ENCODE measurements at regions not wholly inside any gene's neighbourhood (a gene's known extent, or its start where the extent isn't known, plus 50 kb on each side); places are given as distances from the start of the nearest gene placed in this dataset.

GRCh38 chr1:34367954-34368353 is 191.2 kb downstream of the C1orf94 start:
- TF ChIP-seq, protein P1, sequence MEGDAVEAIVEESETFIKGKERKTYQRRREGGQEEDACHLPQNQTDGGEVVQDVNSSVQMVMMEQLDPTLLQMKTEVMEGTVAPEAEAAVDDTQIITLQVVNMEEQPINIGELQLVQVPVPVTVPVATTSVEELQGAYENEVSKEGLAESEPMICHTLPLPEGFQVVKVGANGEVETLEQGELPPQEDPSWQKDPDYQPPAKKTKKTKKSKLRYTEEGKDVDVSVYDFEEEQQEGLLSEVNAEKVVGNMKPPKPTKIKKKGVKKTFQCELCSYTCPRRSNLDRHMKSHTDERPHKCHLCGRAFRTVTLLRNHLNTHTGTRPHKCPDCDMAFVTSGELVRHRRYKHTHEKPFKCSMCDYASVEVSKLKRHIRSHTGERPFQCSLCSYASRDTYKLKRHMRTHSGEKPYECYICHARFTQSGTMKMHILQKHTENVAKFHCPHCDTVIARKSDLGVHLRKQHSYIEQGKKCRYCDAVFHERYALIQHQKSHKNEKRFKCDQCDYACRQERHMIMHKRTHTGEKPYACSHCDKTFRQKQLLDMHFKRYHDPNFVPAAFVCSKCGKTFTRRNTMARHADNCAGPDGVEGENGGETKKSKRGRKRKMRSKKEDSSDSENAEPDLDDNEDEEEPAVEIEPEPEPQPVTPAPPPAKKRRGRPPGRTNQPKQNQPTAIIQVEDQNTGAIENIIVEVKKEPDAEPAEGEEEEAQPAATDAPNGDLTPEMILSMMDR (conservative IDR thresholded peaks at IDR 0.05), result no peak
- no peak for TF ChIP-seq EZH2 (IDR thresholded peaks at IDR 0.05; ENCODE audit: low read depth)

Measured in PC-9 (cell line).